ENCODE measurements at regions not wholly inside any gene's neighbourhood (a gene's known extent, or its start where the extent isn't known, plus 50 kb on each side); places are given as distances from the start of the nearest gene placed in this dataset.

GRCh38 chr5:97778451-97778850, 595.4 kb upstream of the RIOK2 start:
- H3K27ac Mint-ChIP-seq: no peak overlapping the region
- H3K27me3 ChIP-seq (ENCODE audit: control insufficient read depth in 2 of 2, insufficient read depth in 2 of 2, low read length in 2 of 2): no peaks in the 10 kb centered on the region
- H3K4me3 ChIP-seq (replicated peaks in 1 of 3; ENCODE audit: low read depth in 2 of 3, low read length in 3 of 3): no peak overlapping the region
- no peaks in the 10 kb centered on the region for H3K36me3 Mint-ChIP-seq
- no peak overlapping the region for H3K4me2 ChIP-seq (replicated peaks; ENCODE audit: extremely low read depth, low read length, poor library complexity, severe bottlenecking)
- no peaks in the 10 kb centered on the region for H3K4me1 Mint-ChIP-seq
- no peaks in the 10 kb centered on the region for H3K79me2 ChIP-seq (ENCODE audit: insufficient read depth, low read length)
- H3K9me3 Mint-ChIP-seq: peaks cover 0 to 8% (median 3%) of the 10 kb centered on the region in 7 donors
- no peak overlapping the region for H3K9ac ChIP-seq (ENCODE audit: insufficient read depth, low read length, poor library complexity, severe bottlenecking)
- H3K27ac ChIP-seq (ENCODE audit: low read depth in 1 of 2, low read length in 2 of 2): no peak overlapping the region
- H3K4me1 ChIP-seq (ENCODE audit: control insufficient read depth in 1 of 2, insufficient read depth in 2 of 2, low read length in 2 of 2): no peaks in the 10 kb centered on the region
- TF ChIP-seq CTCF (IDR thresholded peaks at IDR 0.05): no peak
- no peaks in the 10 kb centered on the region for H3K27me3 Mint-ChIP-seq (ENCODE audit: low read depth in 3 of 3)
- intact Hi-C loops (cut with micrococcal nuclease): no loop called here
- H2AFZ ChIP-seq (ENCODE audit: insufficient read depth, low read depth, low read length, poor library complexity, severe bottlenecking): no peak overlapping the region
- WGBS (ENCODE audit: insufficient coverage): no CpG with 5 or more reads among the region's 2 CpGs
- no peak for DNase-seq
- H3K9me3 ChIP-seq (replicated peaks in 1 of 2; ENCODE audit: control insufficient read depth in 1 of 2, insufficient read depth in 1 of 2, low read length in 2 of 2): peaks cover 5 to 8% of the 10 kb centered on the region in 2 donors
- H4K20me1 ChIP-seq (ENCODE audit: insufficient read depth, low read length): no peaks in the 10 kb centered on the region
- H3K36me3 ChIP-seq (replicated peaks in 1 of 2; ENCODE audit: control insufficient read depth in 1 of 2, insufficient read depth in 2 of 2, low read length in 2 of 2): no peaks in the 10 kb centered on the region
- no peak overlapping the region for H3K4me3 Mint-ChIP-seq

GRCh38 chr5:97788369-97788768, 605.3 kb upstream of the RIOK2 start:
- H3K4me1 ChIP-seq (ENCODE audit: control insufficient read depth in 1 of 2, insufficient read depth in 2 of 2, low read length in 2 of 2): no peaks in the 10 kb centered on the region
- no peaks in the 10 kb centered on the region for H3K27me3 ChIP-seq (ENCODE audit: control insufficient read depth in 2 of 2, insufficient read depth in 2 of 2, low read length in 2 of 2)
- no peak overlapping the region for H3K4me3 ChIP-seq (replicated peaks in 1 of 3; ENCODE audit: low read depth in 2 of 3, low read length in 3 of 3)
- H3K27ac ChIP-seq (ENCODE audit: low read depth in 1 of 2, low read length in 2 of 2): no peak overlapping the region
- no peak for TF ChIP-seq CTCF (IDR thresholded peaks at IDR 0.05)
- no peak overlapping the region for H3K9ac ChIP-seq (ENCODE audit: insufficient read depth, low read length, poor library complexity, severe bottlenecking)
- intact Hi-C loops (cut with micrococcal nuclease): no loop called here
- peaks cover 0 to 4% of the 10 kb centered on the region in 2 donors for H3K9me3 ChIP-seq (replicated peaks in 1 of 2; ENCODE audit: control insufficient read depth in 1 of 2, insufficient read depth in 1 of 2, low read length in 2 of 2)
- no CpG with 5 or more reads among the region's 1 CpG for WGBS (ENCODE audit: insufficient coverage)
- Mint-ChIP-seq H3K4me1 (no peaks in the 10 kb centered on the region), H3K9me3 (peaks cover 0 to 6% (median 5%) of the 10 kb centered on the region in 7 donors), H3K4me3 (no peak overlapping the region), H3K27ac (no peak overlapping the region), H3K36me3 (no peaks in the 10 kb centered on the region), H3K27me3 (ENCODE audit: low read depth in 3 of 3) (peaks cover 0 to 1% (median 0%) of the 10 kb centered on the region in 3 donors)
- H3K79me2 ChIP-seq (ENCODE audit: insufficient read depth, low read length): no peaks in the 10 kb centered on the region
- no peak for DNase-seq
- H2AFZ ChIP-seq (ENCODE audit: insufficient read depth, low read depth, low read length, poor library complexity, severe bottlenecking): no peak overlapping the region
- H4K20me1 ChIP-seq (ENCODE audit: insufficient read depth, low read length): no peaks in the 10 kb centered on the region
- H3K4me2 ChIP-seq (replicated peaks; ENCODE audit: extremely low read depth, low read length, poor library complexity, severe bottlenecking): no peak overlapping the region
- no peaks in the 10 kb centered on the region for H3K36me3 ChIP-seq (replicated peaks in 1 of 2; ENCODE audit: control insufficient read depth in 1 of 2, insufficient read depth in 2 of 2, low read length in 2 of 2)
